SK-N-SH (cell line): ENCODE measurements at regions not wholly inside any gene's neighbourhood (a gene's known extent, or its start where the extent isn't known, plus 50 kb on each side); places are given as distances from the start of the nearest gene placed in this dataset.

Experiments
- CHD2 ChIP-seq: fragments of 150-350 bp; IDR thresholded peaks from 2 replicates; pipeline ENCODE4 v1.6.1; 2018; ENCODE audit warnings: low read length; ENCODE audit not compliant: partially characterized antibody
- EZH2phosphoT487 ChIP-seq: fragments of 200-600 bp; sonication (generic); IDR thresholded peaks from 2 replicates; pipeline ENCODE4 v1.6.1; 2017; ENCODE audit warnings: low read depth, mixed run types, mild to moderate bottlenecking, antibody characterized with exemption, moderate library complexity, borderline replicate concordance
- FOSL2 ChIP-seq: IDR thresholded peaks from 2 replicates; pipeline ENCODE4 v1.4.0; 2012; ENCODE audit warnings: low read depth, mild to moderate bottlenecking, moderate library complexity, borderline replicate concordance
- FOXJ3 ChIP-seq: sonication (generic); formaldehyde crosslinking; IDR thresholded peaks from 2 replicates; pipeline ENCODE4 v1.5.1; 2020; ENCODE audit warnings: mild to moderate bottlenecking, missing genetic modification reagents
- FOXM1 ChIP-seq: IDR thresholded peaks from 2 replicates; pipeline ENCODE4 v1.4.0; 2012; ENCODE audit warnings: low read depth, mild to moderate bottlenecking
- GABPA ChIP-seq: IDR thresholded peaks from 2 replicates; pipeline ENCODE4 v1.4.0; 2012; ENCODE audit warnings: low read depth, mild to moderate bottlenecking
- MXI1 ChIP-seq: IDR thresholded peaks from 2 replicates; pipeline ENCODE4 v1.6.1; 2012; ENCODE audit warnings: mild to moderate bottlenecking, low read depth, low read length, improper control_type of control experiment
- NFIC ChIP-seq: IDR thresholded peaks from 2 replicates; pipeline ENCODE4 v1.4.0; 2012; ENCODE audit warnings: borderline replicate concordance
- RAD21 ChIP-seq: IDR thresholded peaks from 2 replicates; pipeline ENCODE4 v1.6.1; 2012; ENCODE audit warnings: mild to moderate bottlenecking, low read length
- RCOR1 ChIP-seq: fragments of 150-350 bp; IDR thresholded peaks from 2 replicates; pipeline ENCODE4 v1.6.1; 2017; ENCODE audit warnings: antibody characterized with exemption, low read length
- RXRA ChIP-seq: IDR thresholded peaks from 2 replicates; pipeline ENCODE4 v1.4.0; 2012; ENCODE audit warnings: low read depth, mild to moderate bottlenecking, borderline replicate concordance
- SIN3A ChIP-seq: IDR thresholded peaks from 2 replicates; pipeline ENCODE4 v1.6.1; 2012; ENCODE audit warnings: low read depth, mild to moderate bottlenecking, low read length, moderate library complexity, borderline replicate concordance
- SMC3 ChIP-seq: IDR thresholded peaks from 2 replicates; pipeline ENCODE4 v1.6.1; 2012; ENCODE audit warnings: low read depth, low read length, improper control_type of control experiment
- TCF12 ChIP-seq: IDR thresholded peaks from 2 replicates; pipeline ENCODE4 v1.4.0; 2012
- TEAD4 ChIP-seq: IDR thresholded peaks from 2 replicates; pipeline ENCODE4 v1.4.0; 2012; ENCODE audit warnings: mild to moderate bottlenecking, borderline replicate concordance; ENCODE audit not compliant: insufficient read depth
- YY1 ChIP-seq: IDR thresholded peaks from 2 replicates; pipeline ENCODE4 v1.4.0; 2012; ENCODE audit warnings: low read depth, mild to moderate bottlenecking
- TF ChIP-seq, protein P1 (sequence below): fragments of 150-350 bp; IDR thresholded peaks from 2 replicates; pipeline ENCODE4 v1.6.1; 2017; ENCODE audit warnings: antibody characterized with exemption, low read length, low read depth, borderline replicate concordance
- TF ChIP-seq, protein P2 (sequence below): IDR thresholded peaks from 2 replicates; pipeline ENCODE4 v1.4.0; 2012; ENCODE audit warnings: low read depth
- TF ChIP-seq, protein P3 (sequence below): IDR thresholded peaks from 2 replicates; pipeline ENCODE4 v1.4.0; 2012; ENCODE audit warnings: low read depth, borderline replicate concordance
- TF ChIP-seq, protein P4 (sequence below): fragments of 150-350 bp; IDR thresholded peaks from 2 replicates; pipeline ENCODE4 v1.6.1; 2016; ENCODE audit warnings: mild to moderate bottlenecking, low read depth, low read length
- TF ChIP-seq, protein P5 (sequence below): IDR thresholded peaks from 2 replicates; pipeline ENCODE4 v1.4.0; 2012; ENCODE audit warnings: low read depth, borderline replicate concordance

DNA sequence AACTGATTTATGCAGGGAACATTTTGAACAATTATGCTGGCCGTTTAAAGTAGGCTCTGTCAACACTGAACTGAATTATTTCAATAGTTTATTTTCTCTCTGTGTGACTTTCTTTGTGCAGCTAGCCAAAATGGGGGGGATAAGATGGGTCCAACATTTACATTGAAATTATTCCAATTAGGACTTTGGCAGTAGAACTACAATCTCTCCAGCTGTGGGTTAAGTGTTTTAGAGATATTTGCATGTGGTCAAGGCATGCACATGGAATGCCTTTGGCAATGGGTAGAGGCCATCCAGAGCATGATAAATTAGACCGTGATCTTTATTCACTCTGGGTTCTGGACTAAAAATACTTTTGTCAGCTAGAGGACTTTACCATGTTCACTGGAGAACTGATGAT is 107.9 kb upstream of the ELOVL6 start (continued):
- TF ChIP-seq YY1 = no peak
- no peak for TF ChIP-seq FOXM1
- TF ChIP-seq EZH2phosphoT487 = no peak
- peak; percentile 25; the same call in 1 of the 2 replicates for TF ChIP-seq TCF12
- TF ChIP-seq FOSL2 = no peak
- TF ChIP-seq, protein P1, sequence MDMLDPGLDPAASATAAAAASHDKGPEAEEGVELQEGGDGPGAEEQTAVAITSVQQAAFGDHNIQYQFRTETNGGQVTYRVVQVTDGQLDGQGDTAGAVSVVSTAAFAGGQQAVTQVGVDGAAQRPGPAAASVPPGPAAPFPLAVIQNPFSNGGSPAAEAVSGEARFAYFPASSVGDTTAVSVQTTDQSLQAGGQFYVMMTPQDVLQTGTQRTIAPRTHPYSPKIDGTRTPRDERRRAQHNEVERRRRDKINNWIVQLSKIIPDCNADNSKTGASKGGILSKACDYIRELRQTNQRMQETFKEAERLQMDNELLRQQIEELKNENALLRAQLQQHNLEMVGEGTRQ = no peak
- TF ChIP-seq RCOR1 = peak; percentile 97
- TF ChIP-seq, protein P2, sequence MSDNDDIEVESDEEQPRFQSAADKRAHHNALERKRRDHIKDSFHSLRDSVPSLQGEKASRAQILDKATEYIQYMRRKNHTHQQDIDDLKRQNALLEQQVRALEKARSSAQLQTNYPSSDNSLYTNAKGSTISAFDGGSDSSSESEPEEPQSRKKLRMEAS = no peak
- TF ChIP-seq MXI1 = peak; percentile 51; the same call in 1 of the 2 replicates
- no peak for TF ChIP-seq RAD21
- TF ChIP-seq FOXJ3 (CRISPR knock-in tag) = no peak
- TF ChIP-seq CHD2 = peak; percentile 67
- TF ChIP-seq, protein P3, sequence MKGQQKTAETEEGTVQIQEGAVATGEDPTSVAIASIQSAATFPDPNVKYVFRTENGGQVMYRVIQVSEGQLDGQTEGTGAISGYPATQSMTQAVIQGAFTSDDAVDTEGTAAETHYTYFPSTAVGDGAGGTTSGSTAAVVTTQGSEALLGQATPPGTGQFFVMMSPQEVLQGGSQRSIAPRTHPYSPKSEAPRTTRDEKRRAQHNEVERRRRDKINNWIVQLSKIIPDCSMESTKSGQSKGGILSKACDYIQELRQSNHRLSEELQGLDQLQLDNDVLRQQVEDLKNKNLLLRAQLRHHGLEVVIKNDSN = no peak
- TF ChIP-seq GABPA = no peak
- no peak for TF ChIP-seq RXRA
- no peak for TF ChIP-seq SIN3A
- TF ChIP-seq, protein P4, sequence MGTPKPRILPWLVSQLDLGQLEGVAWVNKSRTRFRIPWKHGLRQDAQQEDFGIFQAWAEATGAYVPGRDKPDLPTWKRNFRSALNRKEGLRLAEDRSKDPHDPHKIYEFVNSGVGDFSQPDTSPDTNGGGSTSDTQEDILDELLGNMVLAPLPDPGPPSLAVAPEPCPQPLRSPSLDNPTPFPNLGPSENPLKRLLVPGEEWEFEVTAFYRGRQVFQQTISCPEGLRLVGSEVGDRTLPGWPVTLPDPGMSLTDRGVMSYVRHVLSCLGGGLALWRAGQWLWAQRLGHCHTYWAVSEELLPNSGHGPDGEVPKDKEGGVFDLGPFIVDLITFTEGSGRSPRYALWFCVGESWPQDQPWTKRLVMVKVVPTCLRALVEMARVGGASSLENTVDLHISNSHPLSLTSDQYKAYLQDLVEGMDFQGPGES = no peak
- TF ChIP-seq TEAD4 = no peak
- TF ChIP-seq, protein P5, sequence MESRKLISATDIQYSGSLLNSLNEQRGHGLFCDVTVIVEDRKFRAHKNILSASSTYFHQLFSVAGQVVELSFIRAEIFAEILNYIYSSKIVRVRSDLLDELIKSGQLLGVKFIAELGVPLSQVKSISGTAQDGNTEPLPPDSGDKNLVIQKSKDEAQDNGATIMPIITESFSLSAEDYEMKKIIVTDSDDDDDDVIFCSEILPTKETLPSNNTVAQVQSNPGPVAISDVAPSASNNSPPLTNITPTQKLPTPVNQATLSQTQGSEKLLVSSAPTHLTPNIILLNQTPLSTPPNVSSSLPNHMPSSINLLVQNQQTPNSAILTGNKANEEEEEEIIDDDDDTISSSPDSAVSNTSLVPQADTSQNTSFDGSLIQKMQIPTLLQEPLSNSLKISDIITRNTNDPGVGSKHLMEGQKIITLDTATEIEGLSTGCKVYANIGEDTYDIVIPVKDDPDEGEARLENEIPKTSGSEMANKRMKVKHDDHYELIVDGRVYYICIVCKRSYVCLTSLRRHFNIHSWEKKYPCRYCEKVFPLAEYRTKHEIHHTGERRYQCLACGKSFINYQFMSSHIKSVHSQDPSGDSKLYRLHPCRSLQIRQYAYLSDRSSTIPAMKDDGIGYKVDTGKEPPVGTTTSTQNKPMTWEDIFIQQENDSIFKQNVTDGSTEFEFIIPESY = no peak
- TF ChIP-seq NFIC = no peak
- TF ChIP-seq SMC3 = no peak
